Trophoblast cell (in vitro differentiated cells and primary cell): ENCODE measurements at regions not wholly inside any gene's neighbourhood (a gene's known extent, or its start where the extent isn't known, plus 50 kb on each side); places are given as distances from the start of the nearest gene placed in this dataset.

ENCODE experiments used
- DNase-seq, 2 donors: peaks; one replicate each; pipeline ENCODE4 v3.0.0-alpha.2; 2016
- H2AFZ ChIP-seq: 2 replicates; pipeline ENCODE4 v1.6.1; 2013; ENCODE audit warnings: low read length, moderate library complexity, mild to moderate bottlenecking; ENCODE audit not compliant: insufficient read depth, poor library complexity
- H2AK5ac ChIP-seq: 2 replicates; pipeline ENCODE4 v1.6.1; 2013; ENCODE audit warnings: mild to moderate bottlenecking, low read length
- H2BK120ac ChIP-seq: 2 replicates; pipeline ENCODE4 v1.6.1; 2013; ENCODE audit warnings: low read length, mild to moderate bottlenecking, moderate library complexity; ENCODE audit not compliant: insufficient read depth, poor library complexity
- H2BK12ac ChIP-seq: 2 replicates; pipeline ENCODE4 v1.6.1; 2013; ENCODE audit warnings: mild to moderate bottlenecking, low read length, moderate library complexity
- H2BK5ac ChIP-seq: 2 replicates; pipeline ENCODE4 v1.6.1; 2013; ENCODE audit warnings: low read length, low read depth, moderate library complexity, mild to moderate bottlenecking; ENCODE audit not compliant: poor library complexity
- H3K14ac ChIP-seq: 2 replicates; pipeline ENCODE4 v1.6.1; 2013; ENCODE audit warnings: mild to moderate bottlenecking, low read length
- H3K18ac ChIP-seq: 2 replicates; pipeline ENCODE4 v1.6.1; 2013; ENCODE audit warnings: mild to moderate bottlenecking, low read length
- H3K23ac ChIP-seq: 2 replicates; pipeline ENCODE4 v1.6.1; 2013; ENCODE audit warnings: low read length
- H3K27ac ChIP-seq: 2 replicates; pipeline ENCODE4 v1.5.1; 2013; ENCODE audit warnings: low read depth, mild to moderate bottlenecking, inconsistent platforms, low read length, moderate library complexity
- H3K27me3 ChIP-seq: 2 replicates; pipeline ENCODE4 v1.6.1; 2013; ENCODE audit warnings: inconsistent platforms, mild to moderate bottlenecking, low read length, moderate library complexity; ENCODE audit not compliant: insufficient read depth
- H3K36me3 ChIP-seq, 2 experiments: 1 replicate in 1 of 2; 2 replicates in 1 of 2; pipeline ENCODE4 v1.6.1; 2013; ENCODE audit warnings: low read length in 2 of 2, mild to moderate bottlenecking in 2 of 2, moderate library complexity in 1 of 2; ENCODE audit not compliant: insufficient read depth in 2 of 2, control insufficient read depth in 1 of 2
- H3K4ac ChIP-seq: 2 replicates; pipeline ENCODE4 v1.6.1; 2013; ENCODE audit warnings: low read depth, mild to moderate bottlenecking, low read length, moderate library complexity
- H3K4me1 ChIP-seq, 2 experiments: 1 replicate in 1 of 2; 2 replicates in 1 of 2; pipeline ENCODE4 v1.6.1; 2013; ENCODE audit warnings: low read length in 2 of 2, mild to moderate bottlenecking in 2 of 2, moderate library complexity in 1 of 2; ENCODE audit not compliant: insufficient read depth in 2 of 2, control insufficient read depth in 1 of 2
- H3K4me2 ChIP-seq: 2 replicates; pipeline ENCODE4 v1.6.1; 2013; ENCODE audit warnings: inconsistent platforms, mild to moderate bottlenecking, low read length, moderate library complexity
- H3K4me3 ChIP-seq: 2 replicates; pipeline ENCODE4 v1.5.1; 2013; ENCODE audit warnings: mild to moderate bottlenecking, low read depth, low read length, inconsistent platforms
- H3K79me1 ChIP-seq: one replicate; pipeline ENCODE4 v1.6.1; 2013; ENCODE audit warnings: low read length
- H3K79me2 ChIP-seq: 2 replicates; pipeline ENCODE4 v1.6.1; 2013; ENCODE audit warnings: low read length, mild to moderate bottlenecking; ENCODE audit not compliant: control insufficient read depth, insufficient read depth, poor library complexity
- H3K9ac ChIP-seq: 2 replicates; pipeline ENCODE4 v1.6.1; 2013; ENCODE audit warnings: mild to moderate bottlenecking, low read length
- H3K9me3 ChIP-seq: 2 replicates; pipeline ENCODE4 v1.6.1; 2013; ENCODE audit warnings: low read depth, mild to moderate bottlenecking, control low read depth, inconsistent platforms, low read length; ENCODE audit not compliant: insufficient read depth
- H4K12ac ChIP-seq: 2 replicates; pipeline ENCODE4 v1.6.1; 2013; ENCODE audit warnings: low read depth, mild to moderate bottlenecking, low read length, moderate library complexity
- H4K8ac ChIP-seq: 2 replicates; pipeline ENCODE4 v1.6.1; 2013; ENCODE audit warnings: low read depth, mild to moderate bottlenecking, low read length, moderate library complexity
- H4K91ac ChIP-seq: one replicate; pipeline ENCODE4 v1.6.1; 2013; ENCODE audit warnings: low read depth, mild to moderate bottlenecking, low read length, moderate library complexity
- WGBS: extraction: QIAGEN DNeasy Blood & Tissue Kit; methylation state at CpG from one replicate; pipeline ENCODE4 v1.1.7; 2013; ENCODE audit warnings: missing lambda C conversion rate; ENCODE audit not compliant: insufficient read length, insufficient coverage; ENCODE audit errors: extremely low coverage; 5-methylcytosine and 5-hydroxymethylcytosine counted together

GRCh38 chr9:24293386-24293785, 252.3 kb downstream of the IZUMO3 start:
- Histone ChIP-seq H3K36me3 (no peaks in the 10 kb centered on the region), H2AK5ac (no peak overlapping the region), H3K4me3 (no peak overlapping the region), H3K14ac (no peak overlapping the region), H2BK120ac (no peak overlapping the region), H3K79me1 (no peaks in the 10 kb centered on the region), H3K27me3 (no peaks in the 10 kb centered on the region), H4K91ac (no peak overlapping the region), H3K4ac (no peak overlapping the region), H2AFZ (no peak overlapping the region), H2BK5ac (no peak overlapping the region), H3K27ac (no peak overlapping the region), H3K79me2 (no peaks in the 10 kb centered on the region), H3K4me1 (no peaks in the 10 kb centered on the region), H3K4me2 (no peak overlapping the region), H4K8ac (no peak overlapping the region), H2BK12ac (no peak overlapping the region), H4K12ac (no peak overlapping the region), H3K9me3 (peaks cover 2% of the 10 kb centered on the region), H3K9ac (no peak overlapping the region), H3K23ac (no peak overlapping the region), H3K18ac (no peak overlapping the region)
- no CpG with 5 or more reads among the region's 4 CpGs for WGBS
- no peak for DNase-seq

GRCh38 chr9:24286761-24287160, 258.9 kb downstream of the IZUMO3 start:
- DNase-seq: no peak
- Histone ChIP-seq H3K14ac (no peak overlapping the region), H2AK5ac (no peak overlapping the region), H3K36me3 (no peaks in the 10 kb centered on the region), H3K4me3 (no peak overlapping the region), H4K12ac (no peak overlapping the region), H3K27ac (no peak overlapping the region), H2BK5ac (no peak overlapping the region), H3K27me3 (no peaks in the 10 kb centered on the region), H3K79me1 (no peaks in the 10 kb centered on the region), H3K23ac (no peak overlapping the region), H2BK120ac (no peak overlapping the region), H3K4me2 (no peak overlapping the region), H3K79me2 (no peaks in the 10 kb centered on the region), H2AFZ (no peak overlapping the region), H3K9me3 (peaks cover 2% of the 10 kb centered on the region), H3K9ac (no peak overlapping the region), H4K8ac (no peak overlapping the region), H2BK12ac (no peak overlapping the region), H3K18ac (no peak overlapping the region), H3K4ac (no peak overlapping the region), H3K4me1 (no peaks in the 10 kb centered on the region), H4K91ac (no peak overlapping the region)
- no CpG with 5 or more reads among the region's 3 CpGs for WGBS

GRCh38 chr9:24258626-24259025, 287.1 kb downstream of the IZUMO3 start:
- H2AFZ ChIP-seq: no peak overlapping the region
- H4K8ac ChIP-seq: no peak overlapping the region
- no peak overlapping the region for H3K27ac ChIP-seq
- H2BK12ac ChIP-seq: no peak overlapping the region
- no peak overlapping the region for H3K4me2 ChIP-seq
- no peak overlapping the region for H3K18ac ChIP-seq
- H3K23ac ChIP-seq: no peak overlapping the region
- no peak overlapping the region for H2AK5ac ChIP-seq
- H2BK120ac ChIP-seq: no peak overlapping the region
- no peaks in the 10 kb centered on the region for H3K79me1 ChIP-seq
- no peak overlapping the region for H4K91ac ChIP-seq
- no peak overlapping the region for H3K4me3 ChIP-seq
- no peak overlapping the region for H4K12ac ChIP-seq
- no peaks in the 10 kb centered on the region for H3K36me3 ChIP-seq
- H3K79me2 ChIP-seq: no peaks in the 10 kb centered on the region
- H3K27me3 ChIP-seq: no peaks in the 10 kb centered on the region
- no peak overlapping the region for H3K9ac ChIP-seq
- WGBS: no CpG with 5 or more reads among the region's 1 CpG
- no peak overlapping the region for H3K4ac ChIP-seq
- H2BK5ac ChIP-seq: no peak overlapping the region
- no peaks in the 10 kb centered on the region for H3K9me3 ChIP-seq
- no peaks in the 10 kb centered on the region for H3K4me1 ChIP-seq
- H3K14ac ChIP-seq: no peak overlapping the region
- DNase-seq: no peak

- no peak for DNase-seq
- Histone ChIP-seq H2BK5ac (no peak overlapping the region), H3K4me1 (no peaks in the 10 kb centered on the region), H4K91ac (no peak overlapping the region), H4K12ac (no peak overlapping the region), H3K9ac (no peak overlapping the region), H3K36me3 (no peaks in the 10 kb centered on the region), H3K4me3 (no peak overlapping the region), H3K4ac (no peak overlapping the region), H3K23ac (no peak overlapping the region), H3K14ac (no peak overlapping the region), H3K27me3 (no peaks in the 10 kb centered on the region), H3K18ac (no peak overlapping the region), H3K79me2 (no peaks in the 10 kb centered on the region), H2BK120ac (no peak overlapping the region), H3K79me1 (no peaks in the 10 kb centered on the region), H2AK5ac (no peak overlapping the region), H3K9me3 (no peaks in the 10 kb centered on the region), H2BK12ac (no peak overlapping the region), H2AFZ (no peak overlapping the region), H4K8ac (no peak overlapping the region), H3K27ac (no peak overlapping the region), H3K4me2 (no peak overlapping the region)
- no CpG with 5 or more reads among the region's 1 CpG for WGBS
These were observed 288.0 kb downstream of the IZUMO3 start for GRCh38 chr9:24257726-24258125.
